Vagina (tissue), 2 donors: ENCODE measurements at regions not wholly inside any gene's neighbourhood (a gene's known extent, or its start where the extent isn't known, plus 50 kb on each side); places are given as distances from the start of the nearest gene placed in this dataset.

Source experiments
- DNase-seq, 2 donors: peaks; one replicate each; pipeline ENCODE4 v3.0.0-alpha.2; 2017; ENCODE audit errors: extremely low spot score in 2 of 2
- H3K27ac ChIP-seq: fragments of 200-600 bp; sonication (generic); one replicate; pipeline ENCODE4 v1.5.1; 2019
- H3K27me3 ChIP-seq: fragments of 200-600 bp; sonication (generic); one replicate; pipeline ENCODE4 v1.5.1; 2019
- H3K36me3 ChIP-seq, 2 donors: fragments of 200-600 bp; sonication (generic); one replicate each; pipeline ENCODE4 v1.5.1; 2017 to 2019
- H3K4me1 ChIP-seq: fragments of 200-600 bp; sonication (generic); one replicate; pipeline ENCODE4 v1.5.1; 2019
- H3K4me3 ChIP-seq, 2 donors: fragments of 200-600 bp; sonication (generic); 1 replicate in 1 of 2; 2 replicates in 1 of 2; pipeline ENCODE4 v1.5.1; 2016 to 2019
- H3K9me3 ChIP-seq: fragments of 200-600 bp; sonication (generic); one replicate; pipeline ENCODE4 v1.5.1; 2019
- CTCF ChIP-seq, 3 experiments: fragments of 450-650 bp in 2 of 3; fragments of 200-600 bp in 1 of 3; sonication (generic) in 1 of 3; IDR thresholded peaks; one replicate each; pipeline ENCODE4 v1.5.1; 2017 to 2019; ENCODE audit warnings: antibody characterized with exemption in 3 of 3, mild to moderate bottlenecking in 2 of 3, moderate library complexity in 2 of 3
- POLR2A ChIP-seq, 2 donors: fragments of 450-650 bp; IDR thresholded peaks; one replicate each; pipeline ENCODE4 v1.6.1; 2017; ENCODE audit warnings: antibody characterized with exemption in 2 of 2, mild to moderate bottlenecking in 2 of 2, moderate library complexity in 2 of 2
- POLR2AphosphoS5 ChIP-seq, 2 donors: sonication (generic); formaldehyde crosslinking; IDR thresholded peaks; one replicate each; pipeline ENCODE4 v1.9.0; 2017; ENCODE audit warnings: antibody characterized with exemption in 2 of 2, mild to moderate bottlenecking in 2 of 2, low read depth in 1 of 2; ENCODE audit not compliant: insufficient read depth in 1 of 2
- intact Hi-C: fragments of 100-400 bp; cut with DNase I; formaldehyde crosslinking; loops from one replicate; pipeline ENCODE4 v1.15.1; 2023

GRCh38 chr6:156281266-156281665 is 495.9 kb upstream of the ARID1B start:
- H3K36me3 ChIP-seq, result no peaks in the 10 kb centered on the region
- H3K4me3 ChIP-seq, result no peak overlapping the region
- no peak for DNase-seq
- H3K27ac ChIP-seq, result no peak overlapping the region
- TF ChIP-seq POLR2AphosphoS5 (IDR thresholded peaks at IDR 0.05; ENCODE audit: insufficient read depth in 1 of 2, low read depth in 1 of 2), result no peak
- TF ChIP-seq CTCF (IDR thresholded peaks at IDR 0.05), result no peak
- TF ChIP-seq POLR2A (IDR thresholded peaks at IDR 0.05), result no peak
- H3K9me3 ChIP-seq, result no peaks in the 10 kb centered on the region
- no peaks in the 10 kb centered on the region for H3K27me3 ChIP-seq
- intact Hi-C loops, result loop anchor here (2.0 kb wide), 1 partner anchor 30 kb away; no protein-coding TSS in a partner anchor
- no peaks in the 10 kb centered on the region for H3K4me1 ChIP-seq

DNA sequence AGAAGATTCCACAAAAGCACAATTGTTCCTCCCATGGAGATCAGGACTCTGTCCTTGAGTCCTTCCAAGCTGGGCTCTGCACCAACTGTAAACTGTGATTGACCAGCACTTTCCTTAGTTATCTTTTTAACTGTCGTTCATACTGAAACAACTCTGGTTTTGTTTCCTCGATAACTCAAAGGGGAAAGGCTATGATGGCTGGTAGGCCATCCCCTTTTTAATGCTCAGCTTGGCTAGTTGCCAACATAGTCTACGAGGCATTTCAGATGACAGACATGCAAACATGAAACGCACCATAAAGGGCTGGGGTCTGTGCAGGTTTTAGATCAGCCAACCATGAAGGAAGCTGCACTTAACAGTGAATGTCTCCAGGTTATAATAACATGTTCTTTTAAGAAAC is 497.1 kb upstream of the ARID1B start:
- intact Hi-C loops, result loop anchor here (2.0 kb wide), 1 partner anchor 31 kb away; no protein-coding TSS in a partner anchor

DNA sequence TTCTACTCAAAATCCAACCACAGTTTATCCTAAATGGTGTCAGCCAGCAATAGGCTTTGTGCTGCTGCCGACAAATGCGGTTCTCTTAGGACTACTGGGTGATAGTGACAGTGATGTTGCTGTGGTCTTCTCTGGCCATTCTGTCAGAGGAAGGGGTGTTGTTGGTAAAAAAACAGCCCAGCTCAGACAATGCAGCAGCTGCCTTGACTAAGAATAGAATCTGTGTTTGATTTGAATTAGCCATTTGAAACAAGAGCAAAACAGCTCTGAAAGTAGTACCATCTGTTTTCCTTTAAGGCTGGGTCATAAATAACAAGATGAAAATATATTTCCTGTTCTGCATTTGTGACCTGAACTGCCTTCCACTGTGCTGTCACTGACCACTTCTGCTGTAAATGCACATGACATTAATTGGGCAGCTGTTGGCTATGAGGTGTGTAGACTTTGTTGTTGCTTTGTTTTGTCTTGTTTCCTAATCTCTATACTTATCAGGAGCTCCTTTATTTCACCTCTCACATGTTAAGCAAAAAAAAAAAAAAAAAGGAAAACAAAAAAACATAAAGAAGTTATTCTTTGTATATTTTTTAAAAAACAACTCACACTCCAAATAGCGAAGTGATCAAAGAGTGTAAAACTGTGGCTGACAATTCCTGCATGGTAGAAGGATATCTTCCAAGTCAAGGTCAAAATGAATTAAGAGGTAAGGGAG is 497.8 kb upstream of the ARID1B start:
- Histone ChIP-seq H3K4me3 (no peak overlapping the region), H3K9me3 (no peaks in the 10 kb centered on the region), H3K27ac (no peak overlapping the region), H3K4me1 (no peaks in the 10 kb centered on the region), H3K36me3 (no peaks in the 10 kb centered on the region), H3K27me3 (no peaks in the 10 kb centered on the region)
- intact Hi-C loops, result no loop called here
- no peak for TF ChIP-seq POLR2A (IDR thresholded peaks at IDR 0.05)
- no peak for TF ChIP-seq POLR2AphosphoS5 (IDR thresholded peaks at IDR 0.05; ENCODE audit: insufficient read depth in 1 of 2, low read depth in 1 of 2)
- TF ChIP-seq CTCF (IDR thresholded peaks at IDR 0.05), result no peak
- no peak for DNase-seq

More for the DNA sequence above, 497.1 kb upstream of the ARID1B start:
- H3K4me3 ChIP-seq, result no peak overlapping the region
- H3K36me3 ChIP-seq, result no peaks in the 10 kb centered on the region
- no peaks in the 10 kb centered on the region for H3K27me3 ChIP-seq
- no peak for DNase-seq
- TF ChIP-seq POLR2A (IDR thresholded peaks at IDR 0.05) (no peak), POLR2AphosphoS5 (IDR thresholded peaks at IDR 0.05; ENCODE audit: insufficient read depth in 1 of 2, low read depth in 1 of 2) (no peak), CTCF (IDR thresholded peaks at IDR 0.05) (no peak)
- H3K4me1 ChIP-seq, result no peaks in the 10 kb centered on the region
- no peak overlapping the region for H3K27ac ChIP-seq
- H3K9me3 ChIP-seq, result no peaks in the 10 kb centered on the region

- Histone ChIP-seq H3K36me3 (no peaks in the 10 kb centered on the region), H3K4me1 (no peaks in the 10 kb centered on the region), H3K9me3 (no peaks in the 10 kb centered on the region), H3K27ac (no peak overlapping the region), H3K27me3 (no peaks in the 10 kb centered on the region), H3K4me3 (no peak overlapping the region)
- TF ChIP-seq POLR2AphosphoS5 (IDR thresholded peaks at IDR 0.05; ENCODE audit: insufficient read depth in 1 of 2, low read depth in 1 of 2) (no peak), CTCF (IDR thresholded peaks at IDR 0.05) (no peak), POLR2A (IDR thresholded peaks at IDR 0.05) (no peak)
- intact Hi-C loops, result no loop called here
- no peak for DNase-seq
Observed at GRCh38 chr6:156273065-156273711, 504.0 kb upstream of the ARID1B start.
